ENCODE measurements at regions not wholly inside any gene's neighbourhood (a gene's known extent, or its start where the extent isn't known, plus 50 kb on each side); places are given as distances from the start of the nearest gene placed in this dataset.
"Not testable (repeated sequence)": the region's sequence is repeated elsewhere in the genome, so short reads cannot be mapped to it uniquely, and the experiment has no call there.

GRCh38 chr1:119191325-119191724, 50.9 kb upstream of the WARS2 start:
- DNase-seq (ENCODE audit: low read depth in 2 of 2): no peak

GRCh38 chr1:119204197-119204960, 63.9 kb upstream of the WARS2 start:
- no peak for DNase-seq (ENCODE audit: low read depth in 2 of 2)

GRCh38 chr1:119204961-119205357, 64.5 kb upstream of the WARS2 start:
- no peak for DNase-seq (ENCODE audit: low read depth in 2 of 2)

GRCh38 chr1:119209061-119209460, 68.6 kb upstream of the WARS2 start:
- no peak for DNase-seq (ENCODE audit: low read depth in 2 of 2)

GRCh38 chr1:119209596-119210295, 69.3 kb upstream of the WARS2 start:
- DNase-seq (ENCODE audit: low read depth in 2 of 2): no peak

- DNase-seq (ENCODE audit: low read depth in 2 of 2): no peak
These were observed 69.8 kb upstream of the WARS2 start for GRCh38 chr1:119210296-119210649.

- not testable (repeated sequence) for DNase-seq (ENCODE audit: low read depth in 2 of 2)
These were observed 72.8 kb upstream of the WARS2 start for GRCh38 chr1:119213213-119213612.

- DNase-seq (ENCODE audit: low read depth in 2 of 2): not testable (repeated sequence)
These were observed 74.5 kb upstream of the WARS2 start for GRCh38 chr1:119214961-119215360.

- DNase-seq (ENCODE audit: low read depth in 2 of 2): no peak
These were observed 76.9 kb upstream of the WARS2 start for GRCh38 chr1:119217309-119217828.

- DNase-seq (ENCODE audit: low read depth in 2 of 2): no peak
These were observed 79.3 kb upstream of the WARS2 start for GRCh38 chr1:119219711-119220110.

- DNase-seq (ENCODE audit: low read depth in 2 of 2): no peak
These were observed 80.5 kb upstream of the WARS2 start for GRCh38 chr1:119220991-119221390.

GRCh38 chr1:119222271-119222670, 81.8 kb upstream of the WARS2 start:
- DNase-seq (ENCODE audit: low read depth in 2 of 2): no peak

GRCh38 chr1:119225265-119225664, 84.8 kb upstream of the WARS2 start:
- DNase-seq (ENCODE audit: low read depth in 2 of 2): no peak

GRCh38 chr1:119225831-119226230, 85.4 kb upstream of the WARS2 start:
- DNase-seq (ENCODE audit: low read depth in 2 of 2): no peak

- no peak for DNase-seq (ENCODE audit: low read depth in 2 of 2)
These were observed 85.9 kb upstream of the WARS2 start for GRCh38 chr1:119226321-119226720.

GRCh38 chr1:119226913-119227312, 86.5 kb upstream of the WARS2 start:
- DNase-seq (ENCODE audit: low read depth in 2 of 2): no peak

GRCh38 chr1:119227456-119227855, 87.0 kb upstream of the WARS2 start:
- DNase-seq (ENCODE audit: low read depth in 2 of 2): no peak

- no peak for DNase-seq (ENCODE audit: low read depth in 2 of 2)
These were observed 88.1 kb upstream of the WARS2 start for GRCh38 chr1:119228335-119229080.

- DNase-seq (ENCODE audit: low read depth in 2 of 2): no peak
These were observed 94.7 kb upstream of the WARS2 start for GRCh38 chr1:119235120-119235519.

GRCh38 chr1:119245881-119246280, 105.4 kb upstream of the WARS2 start:
- DNase-seq (ENCODE audit: low read depth in 2 of 2): no peak

- DNase-seq (ENCODE audit: low read depth in 2 of 2): no peak
These were observed 108.8 kb upstream of the WARS2 start for GRCh38 chr1:119249283-119249682.

GRCh38 chr1:119250299-119250698, 109.8 kb upstream of the WARS2 start:
- no peak for DNase-seq (ENCODE audit: low read depth in 2 of 2)

Measured in dermis microvascular lymphatic vessel endothelial cell (primary cell).